ENCODE measurements at regions not wholly inside any gene's neighbourhood (a gene's known extent, or its start where the extent isn't known, plus 50 kb on each side); places are given as distances from the start of the nearest gene placed in this dataset.
"Not testable (repeated sequence)": the region's sequence is repeated elsewhere in the genome, so short reads cannot be mapped to it uniquely, and the experiment has no call there.

DNA sequence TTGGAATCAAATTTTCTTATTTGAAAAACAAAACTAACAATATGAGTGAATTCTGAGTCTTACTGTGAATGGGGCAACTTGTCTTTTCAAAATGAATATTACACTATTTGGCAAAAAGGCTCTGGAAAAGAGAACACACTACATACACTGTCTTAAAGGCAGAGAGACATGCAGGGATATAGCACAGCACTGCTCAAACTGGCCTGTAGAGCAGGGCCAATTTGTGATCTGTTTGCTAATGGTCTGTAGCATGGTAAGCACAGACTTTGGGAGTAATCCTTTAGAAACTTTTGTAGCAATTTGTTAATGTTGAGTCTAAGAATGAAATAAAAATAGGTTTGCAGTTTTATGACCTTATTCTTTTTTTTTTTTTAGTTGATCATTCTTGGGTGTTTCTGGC lies 679.8 kb upstream of the SGO1 start:
- in situ Hi-C loops (cut with MboI; ENCODE audit: low pct_unique_long_range_greater_than_20kb, low sequenced_read_pairs) = no loop called here
- DNase-seq = no peak

DNA sequence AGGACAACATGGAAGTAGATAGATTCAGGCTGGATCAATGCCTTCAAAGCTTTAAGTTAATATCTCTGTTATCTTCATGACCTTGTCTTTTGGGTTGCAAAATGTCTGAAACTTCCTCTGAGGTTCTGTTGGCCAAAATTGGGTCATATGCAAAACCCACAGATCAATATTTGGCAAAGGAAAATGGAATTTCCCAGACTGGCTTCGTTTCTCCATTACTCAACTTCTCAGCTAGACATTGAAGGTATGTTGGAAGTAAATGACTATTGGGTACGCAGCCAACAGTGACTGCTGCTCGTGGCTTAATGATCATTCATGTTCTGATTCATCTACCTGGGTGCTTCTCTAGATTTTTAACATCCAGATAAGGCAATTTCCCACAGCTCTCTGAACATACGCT lies 675.4 kb upstream of the SGO1 start:
- in situ Hi-C loops (cut with MboI; ENCODE audit: low pct_unique_long_range_greater_than_20kb, low sequenced_read_pairs) = no loop called here
- DNase-seq = no peak

DNA sequence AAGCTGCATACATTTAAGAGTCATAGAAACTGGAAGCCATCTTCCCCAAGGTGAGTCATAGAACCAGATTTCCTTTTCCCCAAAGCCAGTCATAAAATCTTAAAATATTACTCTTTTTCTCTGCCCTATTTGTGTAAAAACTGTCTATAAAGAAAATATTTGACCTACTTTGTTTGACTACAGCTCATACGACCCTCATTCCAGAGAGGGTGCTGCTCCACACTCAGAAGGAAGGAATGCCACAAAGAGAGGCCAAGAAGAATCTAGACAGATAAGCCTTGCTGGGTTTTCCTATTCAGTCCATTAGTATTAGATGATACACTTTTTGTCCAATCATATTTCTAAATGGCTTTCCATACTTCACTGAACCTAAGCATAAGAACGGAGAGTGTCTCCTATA lies 671.6 kb upstream of the SGO1 start:
- in situ Hi-C loops (cut with MboI; ENCODE audit: low pct_unique_long_range_greater_than_20kb, low sequenced_read_pairs) = no loop called here
- DNase-seq = no peak

GRCh38 chr3:20853890-20854289 lies 667.9 kb upstream of the SGO1 start:
- in situ Hi-C loops (cut with MboI; ENCODE audit: low pct_unique_long_range_greater_than_20kb, low sequenced_read_pairs) = no loop called here
- DNase-seq = no peak

GRCh38 chr3:20852712-20853111 lies 666.7 kb upstream of the SGO1 start:
- in situ Hi-C loops (cut with MboI; ENCODE audit: low pct_unique_long_range_greater_than_20kb, low sequenced_read_pairs) = no loop called here
- DNase-seq = no peak

GRCh38 chr3:20849975-20850374 lies 664.0 kb upstream of the SGO1 start:
- DNase-seq = no peak
- in situ Hi-C loops (cut with MboI; ENCODE audit: low pct_unique_long_range_greater_than_20kb, low sequenced_read_pairs) = no loop called here

- DNase-seq = no peak
- in situ Hi-C loops (cut with MboI; ENCODE audit: low pct_unique_long_range_greater_than_20kb, low sequenced_read_pairs) = no loop called here
Measured at GRCh38 chr3:20846832-20847231, 660.8 kb upstream of the SGO1 start.

DNA sequence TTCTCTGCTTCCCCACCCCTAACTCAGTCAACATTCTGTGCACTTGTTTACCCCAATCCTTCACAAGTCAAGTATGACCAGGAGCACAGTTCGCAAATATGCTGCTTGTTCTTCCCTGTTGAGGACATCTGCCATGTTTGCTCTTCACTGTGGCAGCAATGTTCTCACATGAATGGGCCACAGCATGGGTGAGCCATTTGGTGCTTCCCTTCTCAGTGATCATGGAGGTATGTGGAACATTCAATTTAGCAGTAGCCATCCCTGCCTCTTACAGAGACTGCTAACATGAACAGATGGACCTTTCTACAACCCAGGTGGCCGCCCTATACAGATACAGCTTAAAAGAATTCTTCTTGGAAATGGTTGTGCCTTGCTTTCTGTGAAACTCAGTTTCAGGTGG lies 660.1 kb upstream of the SGO1 start:
- in situ Hi-C loops (cut with MboI; ENCODE audit: low pct_unique_long_range_greater_than_20kb, low sequenced_read_pairs) = no loop called here
- no peak for DNase-seq

GRCh38 chr3:20844851-20845250 lies 658.8 kb upstream of the SGO1 start:
- no peak for DNase-seq
- in situ Hi-C loops (cut with MboI; ENCODE audit: low pct_unique_long_range_greater_than_20kb, low sequenced_read_pairs) = no loop called here

GRCh38 chr3:20842594-20843436 lies 656.8 kb upstream of the SGO1 start:
- in situ Hi-C loops (cut with MboI; ENCODE audit: low pct_unique_long_range_greater_than_20kb, low sequenced_read_pairs) = no loop called here
- DNase-seq = no peak

- DNase-seq = no peak
- in situ Hi-C loops (cut with MboI; ENCODE audit: low pct_unique_long_range_greater_than_20kb, low sequenced_read_pairs) = no loop called here
Measured at GRCh38 chr3:20842002-20842401, 656.0 kb upstream of the SGO1 start.

- in situ Hi-C loops (cut with MboI; ENCODE audit: low pct_unique_long_range_greater_than_20kb, low sequenced_read_pairs) = no loop called here
- DNase-seq = no peak
Measured at GRCh38 chr3:20837676-20838302, 651.8 kb upstream of the SGO1 start.

DNA sequence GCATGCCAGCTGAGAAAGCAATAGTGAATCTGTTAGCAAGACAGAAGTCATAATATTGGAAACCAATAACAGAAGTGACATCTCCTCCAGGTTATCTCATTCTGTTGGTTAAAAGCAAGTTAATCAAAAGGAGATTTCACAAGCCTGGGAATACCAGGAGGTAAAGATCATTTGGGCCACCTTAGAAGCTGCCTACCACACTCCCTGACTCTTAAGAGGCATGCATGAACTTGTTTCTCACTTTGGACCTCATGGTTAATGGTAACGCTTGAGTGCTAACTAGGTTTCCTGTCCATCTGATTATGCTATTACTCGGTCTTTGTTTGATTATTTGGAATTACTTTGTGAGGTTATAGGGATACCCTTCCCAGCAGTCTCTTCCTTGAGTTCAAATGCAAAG lies 650.8 kb upstream of the SGO1 start:
- in situ Hi-C loops (cut with MboI; ENCODE audit: low pct_unique_long_range_greater_than_20kb, low sequenced_read_pairs) = no loop called here
- no peak for DNase-seq

DNA sequence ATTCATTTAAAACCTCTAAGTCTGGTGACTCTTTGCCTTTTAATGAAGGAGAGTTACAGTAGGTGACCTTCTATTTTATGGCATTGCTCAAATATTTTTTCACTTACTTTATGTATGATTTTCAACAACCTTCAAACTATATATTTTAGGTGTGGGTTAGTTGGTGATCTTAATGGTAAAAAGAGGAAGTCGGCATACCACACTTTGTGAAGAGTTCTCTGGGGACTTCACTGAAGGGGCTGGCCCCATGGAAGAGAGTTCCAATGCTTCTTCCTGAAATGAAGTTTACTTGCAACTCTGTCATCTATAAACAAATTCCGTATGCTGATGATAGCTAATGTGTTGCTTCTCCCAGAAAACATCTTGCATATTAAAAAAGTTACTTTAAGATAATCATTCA lies 647.0 kb upstream of the SGO1 start:
- DNase-seq = no peak
- in situ Hi-C loops (cut with MboI; ENCODE audit: low pct_unique_long_range_greater_than_20kb, low sequenced_read_pairs) = no loop called here

DNA sequence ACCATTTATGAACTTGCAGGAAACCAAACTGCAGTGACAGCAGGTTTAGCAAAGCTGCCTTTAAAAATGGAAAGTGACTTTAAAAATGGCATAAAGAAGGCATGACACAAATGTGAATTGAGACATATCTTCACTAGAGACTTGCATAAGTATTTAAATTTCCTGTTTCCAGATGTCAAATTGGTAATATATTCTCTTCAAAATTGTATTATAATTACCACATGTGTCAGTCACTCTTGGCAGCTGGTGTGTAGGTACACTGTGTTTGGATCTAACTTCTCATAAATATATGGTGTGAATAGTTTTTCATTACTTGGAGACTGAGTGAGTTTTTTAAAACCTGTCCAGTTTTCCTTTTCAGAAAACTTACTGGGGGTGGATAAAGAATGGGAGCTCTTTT lies 636.2 kb upstream of the SGO1 start:
- DNase-seq = no peak
- in situ Hi-C loops (cut with MboI; ENCODE audit: low pct_unique_long_range_greater_than_20kb, low sequenced_read_pairs) = no loop called here

- DNase-seq; in situ Hi-C loops (cut with MboI; ENCODE audit: low pct_unique_long_range_greater_than_20kb, low sequenced_read_pairs): not testable (repeated sequence)
Measured at GRCh38 chr3:20820872-20821271, 634.9 kb upstream of the SGO1 start.

DNA sequence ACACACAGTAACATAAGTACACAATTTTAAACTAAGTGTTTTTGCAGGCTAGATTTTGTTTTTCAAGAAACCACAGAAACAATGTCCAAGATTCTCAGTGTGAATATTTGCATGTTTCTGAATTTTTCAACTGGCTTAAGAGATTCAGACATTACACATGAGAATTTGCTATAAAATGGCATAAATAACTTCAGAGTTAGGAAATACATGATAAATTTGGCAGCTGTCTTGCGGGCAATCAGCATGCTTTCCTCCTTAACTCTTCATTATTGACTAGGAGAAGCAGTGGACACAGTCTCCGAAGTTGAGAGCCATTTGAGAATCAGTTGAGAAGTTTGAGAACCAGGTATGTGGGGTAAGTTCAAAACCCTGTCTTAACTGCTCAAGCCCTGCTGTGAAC lies 625.6 kb upstream of the SGO1 start:
- no peak for DNase-seq
- in situ Hi-C loops (cut with MboI; ENCODE audit: low pct_unique_long_range_greater_than_20kb, low sequenced_read_pairs) = no loop called here

GRCh38 chr3:20811006-20811405 lies 625.0 kb upstream of the SGO1 start:
- DNase-seq = no peak

GRCh38 chr3:20810555-20810954 lies 624.5 kb upstream of the SGO1 start:
- DNase-seq = no peak
- in situ Hi-C loops (cut with MboI; ENCODE audit: low pct_unique_long_range_greater_than_20kb, low sequenced_read_pairs) = no loop called here

More at GRCh38 chr3:20811006-20811405, 625.0 kb upstream of the SGO1 start:
- in situ Hi-C loops (cut with MboI; ENCODE audit: low pct_unique_long_range_greater_than_20kb, low sequenced_read_pairs) = no loop called here

DNA sequence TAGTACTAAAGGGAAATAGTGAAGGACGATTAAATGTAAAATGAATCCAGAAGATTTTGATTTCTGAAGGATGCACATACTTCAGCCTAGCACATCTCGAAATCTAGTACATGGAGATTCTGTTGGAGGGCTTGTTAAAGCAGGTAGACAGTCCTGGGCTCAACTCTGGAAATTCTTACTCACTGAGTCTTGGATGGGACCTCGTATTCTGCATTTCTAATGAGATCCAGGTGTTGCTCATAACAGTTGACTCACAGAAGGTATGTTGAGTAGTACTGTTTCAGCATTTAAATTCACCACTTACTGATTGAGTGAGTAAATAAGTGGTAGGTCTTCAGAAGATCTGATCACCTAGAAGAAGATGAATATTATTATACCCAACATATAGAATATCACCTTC lies 623.4 kb upstream of the SGO1 start:
- in situ Hi-C loops (cut with MboI; ENCODE audit: low pct_unique_long_range_greater_than_20kb, low sequenced_read_pairs) = no loop called here

GRCh38 chr3:20808864-20809263 lies 622.9 kb upstream of the SGO1 start:
- in situ Hi-C loops (cut with MboI; ENCODE audit: low pct_unique_long_range_greater_than_20kb, low sequenced_read_pairs) = no loop called here
- DNase-seq = no peak

More for the DNA sequence above, 623.4 kb upstream of the SGO1 start:
- no peak for DNase-seq
